HG02588 (cell line): ENCODE measurements at regions not wholly inside any gene's neighbourhood (a gene's known extent, or its start where the extent isn't known, plus 50 kb on each side); places are given as distances from the start of the nearest gene placed in this dataset.

Experiments used
- ATAC-seq: cut with Tn5 transposase; IDR thresholded peaks from one replicate; pipeline ENCODE4 v1.9.1; 2021; ENCODE audit warnings: mild to moderate bottlenecking, moderate library complexity; ENCODE audit not compliant: unreplicated experiment

DNA sequence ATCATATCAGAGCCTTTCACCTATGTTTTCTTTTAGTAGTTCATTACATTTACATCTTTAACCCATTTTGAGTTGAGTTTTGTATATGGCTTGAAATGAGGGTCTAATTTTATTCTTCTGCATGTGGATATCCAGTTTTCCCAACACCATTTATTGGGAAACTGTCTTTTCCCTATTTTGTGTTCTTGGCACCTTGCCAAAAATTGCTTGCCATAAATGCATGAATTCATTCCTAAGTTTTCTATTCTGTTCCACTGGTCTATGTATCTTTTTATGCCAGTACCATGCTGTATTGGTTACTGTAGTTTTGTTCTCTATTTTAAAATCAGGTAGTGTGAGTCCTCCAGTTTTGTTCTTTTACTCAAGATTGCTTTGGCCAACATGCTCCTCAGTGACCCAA is 144.0 kb upstream of the OBI1 start:
- ATAC-seq, result no peak

DNA sequence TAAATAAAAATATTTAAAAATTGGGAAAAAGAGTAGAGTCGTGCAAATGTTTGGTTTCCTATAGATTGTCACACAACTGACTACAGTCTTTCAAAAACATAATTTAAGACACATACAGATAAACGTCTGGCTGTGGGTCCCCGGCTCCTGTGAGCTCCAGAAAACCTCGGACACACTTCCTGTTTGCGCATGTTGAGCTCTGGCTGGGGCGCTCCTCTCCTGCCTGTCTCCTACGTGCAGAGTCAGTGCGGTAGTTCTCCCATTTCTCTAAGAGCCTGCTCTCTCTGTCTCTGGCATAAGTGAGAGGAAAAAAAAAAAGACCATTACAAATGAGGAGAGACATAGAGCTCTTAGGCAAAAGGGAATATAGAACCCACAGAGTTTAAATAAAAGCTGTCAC is 128.2 kb upstream of the OBI1 start:
- ATAC-seq, result no peak

DNA sequence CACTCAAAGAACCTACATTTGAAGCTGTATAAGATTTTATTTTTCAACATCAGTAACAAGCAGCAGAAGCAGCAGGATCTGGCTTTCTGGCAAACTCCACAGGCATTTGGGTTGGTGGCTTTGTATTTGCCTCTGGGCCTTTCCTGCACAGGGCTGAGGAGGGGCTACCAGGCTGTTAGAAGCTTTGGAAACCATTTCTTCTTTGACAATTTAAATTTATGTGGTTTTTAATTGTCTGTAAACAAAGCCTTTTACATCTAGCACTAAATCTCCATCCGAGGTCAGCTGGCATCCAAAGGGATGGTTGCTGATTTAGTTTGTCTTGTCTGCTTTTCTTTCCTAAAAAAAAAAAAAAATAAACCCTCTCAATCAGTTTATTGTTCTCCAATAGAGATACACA is 127.5 kb upstream of the OBI1 start:
- no peak for ATAC-seq

DNA sequence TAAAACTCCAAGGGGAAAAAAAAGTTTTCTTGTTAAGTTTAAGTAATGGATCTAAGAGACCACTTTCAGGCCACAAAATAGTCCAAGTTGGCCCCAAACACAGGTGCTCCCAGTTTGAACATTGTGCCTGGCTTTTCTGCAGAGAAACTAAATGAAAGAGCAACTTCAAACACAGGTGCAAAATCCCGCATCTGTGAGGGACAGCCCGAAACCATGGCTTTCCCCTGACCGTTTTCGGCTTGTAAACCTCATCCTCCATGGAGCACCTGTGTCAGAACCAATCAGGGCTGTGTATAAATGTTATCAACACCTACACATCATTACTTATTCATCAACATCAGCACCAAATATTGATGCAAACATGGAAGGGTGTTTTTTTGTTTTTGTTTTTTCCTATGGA is 126.8 kb upstream of the OBI1 start:
- ATAC-seq, result no peak

DNA sequence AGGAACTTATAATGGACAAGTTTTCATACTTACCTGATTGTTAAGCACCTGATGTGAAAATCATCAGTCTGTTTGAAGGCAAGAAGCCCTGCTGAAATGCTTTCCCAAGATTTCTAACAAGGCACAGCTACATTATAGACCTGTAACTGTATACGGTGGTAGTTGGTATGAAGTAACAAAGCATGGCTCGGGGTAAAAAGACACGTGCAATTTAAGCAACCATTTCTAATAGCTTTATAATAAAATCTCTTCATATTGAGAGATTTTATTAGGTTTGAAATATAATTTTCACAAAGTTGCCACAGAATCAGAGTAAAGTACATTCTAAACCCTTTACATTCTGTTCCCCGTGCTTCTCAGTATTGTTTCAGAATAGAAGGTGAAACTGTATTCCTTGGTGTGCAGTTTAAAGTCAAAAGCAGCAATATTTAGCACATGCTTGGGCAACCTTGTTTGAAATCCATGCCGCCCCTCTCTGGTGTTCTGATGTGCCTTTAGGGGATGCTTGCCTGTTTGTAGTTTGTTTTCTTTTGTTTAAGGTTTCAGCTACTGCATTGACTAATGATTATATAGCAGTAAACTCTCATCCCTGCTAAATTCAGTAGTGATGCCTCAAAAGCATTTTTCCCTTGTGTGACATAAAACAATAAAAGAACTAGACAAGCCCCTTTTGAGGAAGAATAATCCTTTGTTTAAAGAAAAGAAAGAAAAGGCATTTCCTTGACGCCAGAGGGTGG is 125.2 kb upstream of the OBI1 start:
- ATAC-seq, result no peak

DNA sequence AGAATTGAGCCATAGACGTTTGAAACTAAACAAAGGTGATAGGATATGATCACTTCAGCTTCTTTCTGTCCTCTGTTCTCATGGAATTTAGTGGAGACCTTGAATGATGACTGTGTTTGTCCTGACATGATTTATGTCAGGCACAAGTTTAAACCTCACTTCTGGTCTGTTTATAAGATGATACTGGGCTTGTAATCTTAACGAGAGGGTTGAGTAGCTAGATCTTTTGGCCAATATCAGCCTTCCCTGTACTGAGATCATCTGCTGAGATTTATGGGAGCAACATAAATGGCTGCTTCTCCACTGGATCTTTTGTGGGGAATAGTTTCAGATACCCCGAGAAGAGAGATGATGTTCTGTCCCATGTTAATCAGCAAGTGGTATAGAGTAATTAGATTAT is 121.8 kb upstream of the OBI1 start:
- no peak for ATAC-seq

DNA sequence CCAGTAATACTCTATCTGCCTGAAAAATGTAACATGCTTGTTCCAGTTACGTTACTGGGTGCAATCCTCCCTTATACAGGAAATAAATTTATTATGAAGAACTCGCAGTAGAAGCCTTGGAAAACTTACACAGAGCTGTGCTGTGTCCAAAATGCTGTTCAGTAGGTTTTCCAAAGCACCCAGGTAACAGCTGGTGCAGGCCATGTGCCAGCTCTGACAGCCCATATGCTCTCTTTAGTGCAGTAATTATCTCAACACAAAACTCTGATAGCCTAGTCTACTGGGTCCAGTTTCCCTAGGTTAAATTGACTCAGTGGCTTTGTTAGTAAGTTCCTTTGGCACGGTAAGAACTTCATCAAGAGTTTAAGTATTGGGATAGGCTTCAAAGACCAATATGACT is 120.7 kb upstream of the OBI1 start:
- ATAC-seq, result no peak

DNA sequence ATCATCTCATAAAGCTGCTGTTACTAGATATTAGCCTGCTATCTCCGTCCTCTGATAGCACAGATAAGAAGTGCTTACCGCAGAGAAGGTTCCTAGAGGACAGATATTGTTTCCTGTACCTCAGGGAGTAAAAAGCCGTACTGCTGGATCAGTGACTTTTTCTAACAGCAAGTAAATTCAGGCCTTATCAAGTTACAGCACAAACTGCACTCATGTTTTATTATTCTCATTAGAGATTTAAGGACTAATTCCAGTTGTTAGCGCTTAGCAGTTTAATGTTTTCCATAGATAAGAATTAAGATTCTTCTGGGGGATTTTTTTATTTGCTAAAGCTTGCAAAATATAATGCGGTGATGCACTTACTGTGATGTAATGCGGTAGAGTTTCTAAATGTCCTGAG is 119.0 kb upstream of the OBI1 start:
- no peak for ATAC-seq

DNA sequence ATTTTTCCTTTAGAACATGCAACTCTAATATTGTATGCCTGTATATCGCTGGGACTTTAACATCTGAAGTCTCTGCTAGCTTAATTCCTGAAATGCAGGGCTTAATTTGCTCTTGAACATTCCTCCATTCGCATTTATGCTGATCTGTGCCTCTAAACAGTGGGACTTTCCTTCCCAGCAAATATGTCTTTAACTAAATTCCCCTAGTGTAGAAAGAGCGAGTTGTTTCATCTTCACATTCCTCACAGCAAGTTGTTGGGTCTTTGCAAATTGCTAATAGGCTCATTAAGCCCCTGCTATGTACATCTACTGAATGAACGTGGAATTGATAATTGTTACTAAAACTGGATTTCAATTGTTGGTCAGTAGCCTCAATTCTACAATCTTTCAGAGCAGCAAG is 118.4 kb upstream of the OBI1 start:
- ATAC-seq, result no peak

DNA sequence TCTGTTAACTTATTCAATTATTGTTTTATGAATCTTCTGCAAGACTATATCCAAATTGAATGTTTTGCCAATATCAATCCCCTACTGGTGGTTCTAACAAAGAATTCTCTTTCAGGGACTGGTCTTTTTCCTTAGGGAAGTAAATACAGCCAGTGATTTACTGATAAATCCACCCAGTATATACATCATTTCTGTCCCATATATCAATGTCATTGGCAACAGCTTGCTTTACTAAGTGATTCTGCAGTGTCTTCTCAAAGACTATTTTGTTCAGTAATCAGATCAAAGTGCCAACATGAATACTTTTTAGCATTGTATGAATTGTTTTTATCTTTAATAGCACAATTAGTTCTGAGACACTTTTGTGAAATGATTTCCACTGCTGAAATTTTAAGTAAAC is 114.0 kb upstream of the OBI1 start:
- ATAC-seq, result no peak

DNA sequence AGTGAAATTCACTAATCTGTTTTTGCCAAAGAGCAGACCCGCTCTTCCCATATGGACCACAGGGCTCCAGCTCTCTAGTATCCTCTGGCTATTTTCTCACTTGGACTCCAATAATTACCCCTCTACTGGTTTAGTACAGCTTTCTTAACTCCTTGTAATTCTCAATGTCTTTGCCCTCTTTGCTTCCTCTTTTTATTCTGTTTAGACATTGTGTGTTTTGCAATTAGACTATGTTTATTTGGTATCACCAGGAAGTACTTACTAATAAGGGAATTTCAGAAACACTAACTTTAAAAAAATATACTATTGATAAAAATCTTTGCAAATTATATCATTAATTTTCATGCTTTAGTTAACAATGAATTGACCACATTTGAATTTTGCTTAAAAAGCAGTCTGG is 111.6 kb upstream of the OBI1 start:
- no peak for ATAC-seq

DNA sequence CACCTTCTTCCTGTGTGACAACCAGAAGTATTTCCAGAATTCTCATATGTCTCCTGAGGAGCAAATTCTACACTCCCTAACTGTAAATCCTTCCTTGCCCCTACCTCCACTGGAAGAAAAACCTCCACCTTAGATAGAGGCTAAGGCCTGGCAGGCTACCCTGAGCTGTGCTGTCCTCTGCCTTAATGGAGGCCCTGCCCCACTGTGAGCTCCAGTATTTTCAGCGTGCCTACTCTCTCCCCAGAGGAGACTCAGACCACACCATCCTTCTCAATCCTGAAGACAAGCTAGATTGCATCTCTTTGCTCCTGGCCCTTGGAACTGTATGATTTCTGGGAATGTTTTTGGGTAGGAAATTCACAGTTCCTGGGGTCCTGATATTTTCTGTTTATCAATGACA is 110.0 kb upstream of the OBI1 start:
- no peak for ATAC-seq

DNA sequence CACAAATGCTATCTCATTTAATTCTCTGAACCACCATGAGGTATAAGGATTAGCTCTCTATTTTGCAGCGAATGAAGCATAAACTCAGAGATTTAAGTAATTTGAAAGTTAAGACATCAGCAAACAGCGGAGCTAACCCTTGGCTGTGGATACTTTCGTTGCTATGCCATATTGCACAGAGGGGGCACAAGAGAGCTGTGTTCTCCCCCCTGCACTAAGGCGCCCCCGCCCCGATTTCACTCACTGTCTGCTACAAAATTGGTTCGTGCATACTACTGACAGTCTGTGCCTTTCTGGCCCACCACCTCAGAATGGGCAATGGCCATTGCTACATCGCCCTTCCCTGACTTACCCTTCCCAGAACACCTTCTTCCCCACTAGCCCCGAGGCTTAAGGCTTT is 105.7 kb upstream of the OBI1 start:
- no peak for ATAC-seq

DNA sequence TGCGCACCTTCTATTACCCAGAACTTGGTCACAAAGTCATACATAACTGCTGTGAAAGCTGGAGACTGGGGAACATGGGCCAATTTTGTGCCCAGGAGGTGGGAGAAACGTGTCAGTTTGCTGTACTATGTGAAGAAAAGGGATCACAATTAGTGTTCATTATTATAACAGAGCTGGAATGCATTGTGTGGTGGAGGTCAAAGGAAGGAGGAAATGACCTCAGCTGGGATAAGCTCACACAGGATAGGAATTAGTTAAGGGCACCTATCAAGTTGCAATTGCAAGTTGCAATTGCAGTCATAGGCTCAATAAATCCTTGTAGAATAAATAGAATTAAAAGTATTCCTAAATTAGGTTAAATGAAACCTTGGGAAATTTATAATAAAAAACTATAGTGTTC is 103.9 kb upstream of the OBI1 start:
- no peak for ATAC-seq

DNA sequence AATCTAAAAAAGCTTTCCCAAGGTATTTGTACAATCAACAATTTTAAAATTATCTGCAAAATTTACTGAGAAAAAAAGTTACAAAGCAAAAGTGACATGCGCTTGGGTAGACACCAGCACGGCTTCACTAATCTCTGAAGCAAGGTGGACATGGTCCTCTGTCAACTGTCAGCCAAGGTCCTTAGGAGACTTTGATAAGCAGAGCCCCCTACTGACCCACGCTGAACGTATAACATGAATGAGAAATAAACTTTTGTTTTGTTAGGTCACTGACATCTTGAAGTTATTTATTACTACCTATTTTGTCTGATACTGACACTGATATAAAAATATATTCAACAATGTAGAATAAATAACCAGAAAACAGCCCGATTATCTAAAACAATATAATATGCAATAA is 100.7 kb upstream of the OBI1 start:
- no peak for ATAC-seq

DNA sequence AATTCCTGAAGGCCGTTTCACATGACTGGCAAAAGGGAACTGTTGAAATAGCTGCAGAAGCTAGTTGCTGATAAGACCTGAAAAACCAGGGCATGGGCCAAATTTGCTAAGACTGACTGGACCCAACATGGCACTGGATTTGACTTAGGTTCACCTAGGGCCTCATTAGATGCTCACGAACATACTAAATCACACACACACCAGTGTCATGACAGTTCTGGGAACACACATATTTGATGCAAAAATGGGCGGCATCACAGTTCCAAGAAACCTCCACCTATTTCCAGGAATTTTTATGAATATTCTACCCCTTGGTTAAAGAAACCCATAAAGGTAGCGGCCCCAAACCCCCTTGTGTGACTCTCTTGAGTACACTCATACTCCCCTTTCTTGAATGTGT is 99.6 kb upstream of the OBI1 start:
- ATAC-seq, result no peak

DNA sequence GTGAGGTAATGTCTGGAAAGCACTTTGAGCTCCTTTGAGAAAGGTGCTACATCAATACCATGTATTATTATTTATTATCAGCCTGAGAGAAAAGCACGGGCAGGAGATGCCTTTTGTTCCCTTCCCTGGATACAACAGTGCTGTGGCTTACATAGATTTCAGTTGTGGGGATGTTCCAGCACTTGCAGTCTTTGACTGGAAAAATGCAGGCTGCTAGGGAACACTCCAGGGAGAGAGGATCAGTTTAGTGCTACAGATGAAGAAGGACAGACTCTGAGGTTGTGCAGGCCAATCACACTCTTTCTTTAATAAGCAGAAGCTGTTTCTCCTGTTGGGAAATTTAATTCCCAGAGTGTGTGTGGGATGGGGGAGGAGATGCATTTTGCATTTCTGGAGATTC is 94.5 kb upstream of the OBI1 start:
- no peak for ATAC-seq

DNA sequence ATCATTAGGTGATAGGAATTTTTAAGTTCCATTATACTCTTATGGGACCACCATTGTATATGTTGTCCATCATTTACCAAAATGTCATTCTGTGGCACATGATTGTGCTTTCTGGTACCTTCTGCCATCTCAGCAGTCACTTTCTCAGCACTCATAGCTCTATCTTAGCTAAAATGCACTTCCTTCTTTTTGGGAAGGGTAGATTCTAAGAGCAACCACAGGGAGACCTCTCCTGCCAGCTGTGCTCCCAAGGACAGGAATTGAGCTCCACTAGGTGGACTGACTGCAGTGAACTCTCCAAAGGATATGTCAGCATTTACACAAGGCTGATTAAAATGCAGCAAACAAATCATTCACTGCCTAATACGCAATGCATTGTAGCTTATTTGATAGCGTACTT is 91.8 kb upstream of the OBI1 start:
- ATAC-seq, result no peak

DNA sequence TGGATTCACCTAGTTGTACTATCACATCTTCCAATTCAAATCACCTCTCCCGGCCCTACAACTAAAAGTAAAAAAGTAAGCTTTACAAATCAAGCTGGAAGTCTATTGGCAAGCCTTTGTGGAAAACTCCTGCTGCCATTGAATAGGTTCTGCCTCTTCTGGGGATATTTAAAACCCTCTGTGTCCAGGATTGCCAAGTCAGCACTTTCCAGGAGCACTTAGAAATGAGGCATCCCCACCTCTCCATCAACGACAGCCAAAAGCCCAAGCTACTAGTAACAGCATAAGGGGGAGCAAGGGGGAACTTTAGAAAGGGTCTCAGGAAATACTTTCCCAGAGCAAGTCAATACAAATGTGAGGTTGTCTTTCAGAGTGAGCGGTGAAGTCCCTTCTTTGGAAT is 85.0 kb upstream of the OBI1 start:
- no peak for ATAC-seq

DNA sequence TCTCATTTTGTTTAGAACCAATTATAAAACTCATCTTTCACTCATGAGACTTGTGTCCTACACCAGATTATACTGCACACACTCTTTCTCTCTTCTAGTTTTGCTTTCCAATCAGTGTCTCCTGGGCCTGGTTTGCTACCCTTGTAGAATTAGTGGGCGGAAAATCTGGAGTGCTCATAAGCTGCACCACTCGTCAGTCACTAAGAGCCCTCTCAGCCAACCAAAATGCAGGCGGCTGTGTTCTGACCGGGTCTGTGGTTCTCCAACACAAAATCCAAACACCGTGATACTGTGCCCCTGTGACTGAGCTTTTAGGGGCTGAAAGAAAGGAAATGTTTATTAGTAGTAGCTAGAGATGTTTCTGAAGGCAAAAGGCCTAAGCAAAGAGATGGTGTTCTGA is 83.7 kb upstream of the OBI1 start:
- no peak for ATAC-seq

DNA sequence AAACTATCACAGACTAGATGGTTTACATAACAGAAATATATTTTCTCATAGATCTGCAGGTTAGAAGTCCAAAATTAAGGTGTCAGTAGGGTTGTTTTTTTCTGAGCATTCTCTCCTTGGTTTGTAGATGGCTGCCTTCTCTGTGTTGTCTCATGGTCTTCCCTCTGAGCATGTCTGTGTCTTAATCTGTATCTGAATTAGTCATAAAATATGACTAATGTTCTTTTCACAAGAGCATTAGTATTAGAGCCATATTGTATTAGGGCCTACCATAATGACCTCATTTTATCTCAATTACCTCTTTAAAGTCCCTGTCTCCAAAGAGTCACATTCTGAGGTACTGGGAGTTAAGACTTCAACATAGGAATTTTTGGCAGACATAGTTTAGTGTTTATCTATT is 77.2 kb upstream of the OBI1 start:
- no peak for ATAC-seq

DNA sequence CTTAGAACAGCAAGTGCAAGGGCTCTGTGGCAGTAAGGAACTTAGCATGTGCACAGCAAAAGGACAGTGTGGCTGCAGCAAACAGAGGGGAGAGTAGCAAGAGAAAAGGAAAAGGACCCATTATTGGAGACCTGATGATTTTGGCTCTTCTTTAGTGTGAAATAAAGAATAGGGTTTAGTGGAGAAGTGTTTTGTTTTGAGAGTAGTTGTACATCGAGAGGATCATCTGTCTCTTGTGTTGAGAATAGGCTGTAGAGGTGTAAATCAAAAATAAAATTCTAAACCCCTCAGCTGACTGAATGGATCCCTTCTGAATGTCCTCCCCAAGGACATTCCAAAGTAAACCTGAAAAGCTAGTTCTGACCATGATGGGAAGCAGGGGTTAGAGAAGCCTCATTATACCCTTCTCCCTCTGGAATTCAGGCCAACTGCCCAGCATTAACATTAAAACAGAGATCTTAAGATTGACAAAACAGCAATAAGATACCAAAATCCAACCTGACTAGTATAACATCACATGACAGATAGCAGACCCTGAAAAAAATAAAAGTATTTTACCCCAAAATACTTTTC is 73.6 kb upstream of the OBI1 start:
- ATAC-seq, result no peak

DNA sequence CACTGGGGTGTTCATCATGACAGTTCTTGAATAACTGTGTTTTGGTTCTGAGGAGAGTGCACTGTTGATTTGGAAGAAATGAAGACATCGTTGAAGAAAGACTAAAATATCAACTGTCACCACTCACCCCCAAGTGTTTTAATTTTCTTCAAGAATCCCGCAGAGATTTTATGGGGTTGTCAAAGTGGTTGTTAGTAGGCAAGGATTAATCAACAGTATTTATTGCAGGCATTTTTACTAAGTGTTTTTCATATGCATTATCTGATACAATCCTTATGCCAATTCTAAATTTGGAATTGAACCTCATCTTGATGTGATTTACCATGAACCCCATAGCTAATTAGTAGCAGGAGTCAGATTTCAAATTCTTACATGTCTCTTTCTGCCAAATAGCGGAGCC is 63.7 kb upstream of the OBI1 start:
- no peak for ATAC-seq
